Activated CD8-positive, alpha-beta memory T cell treated with anti-CD3 and anti-CD28 coated beads for 1 hour (primary cell): ENCODE measurements at regions not wholly inside any gene's neighbourhood (a gene's known extent, or its start where the extent isn't known, plus 50 kb on each side); places are given as distances from the start of the nearest gene placed in this dataset.
"Not testable (repeated sequence)": the region's sequence is repeated elsewhere in the genome, so short reads cannot be mapped to it uniquely, and the experiment has no call there.

ENCODE experiments used
- DNase-seq, 2 donors: peaks; one replicate each; pipeline ENCODE4 v3.0.0-alpha.2; 2020; ENCODE audit warnings: low read depth in 1 of 2; ENCODE audit errors: extremely low read depth in 1 of 2

- DNase-seq = no peak
Measured at GRCh38 chrX:2640436-2641150, 50.5 kb upstream of the CD99 start.

DNA sequence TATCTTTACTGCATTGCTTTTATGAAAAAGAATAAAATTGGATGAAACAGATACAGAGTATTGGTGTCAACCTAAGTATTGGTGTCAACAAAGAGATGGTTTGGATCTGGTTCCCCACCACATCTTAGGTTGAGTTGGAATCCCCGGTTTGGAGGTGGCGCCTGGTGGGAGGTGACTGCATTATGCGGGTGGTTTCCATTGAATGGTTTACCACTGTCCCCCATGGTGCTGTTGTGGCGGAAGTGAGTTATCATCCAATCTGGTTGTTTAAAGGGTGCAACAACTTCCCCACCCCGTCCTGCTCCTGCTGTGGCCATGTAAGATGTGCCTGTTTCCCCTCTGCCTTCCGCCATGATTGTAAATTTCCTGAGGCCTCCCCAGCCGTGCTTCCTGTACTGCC, 52.8 kb upstream of the CD99 start:
- DNase-seq = no peak

GRCh38 chrX:2635342-2635741, 55.8 kb upstream of the CD99 start:
- no peak for DNase-seq

GRCh38 chrX:2632533-2633504, 58.3 kb upstream of the CD99 start:
- no peak for DNase-seq

GRCh38 chrX:2631743-2632532, 59.2 kb upstream of the CD99 start:
- DNase-seq = no peak

- not testable (repeated sequence) for DNase-seq
Measured at GRCh38 chrX:2630935-2631742, 60.0 kb upstream of the CD99 start.

DNA sequence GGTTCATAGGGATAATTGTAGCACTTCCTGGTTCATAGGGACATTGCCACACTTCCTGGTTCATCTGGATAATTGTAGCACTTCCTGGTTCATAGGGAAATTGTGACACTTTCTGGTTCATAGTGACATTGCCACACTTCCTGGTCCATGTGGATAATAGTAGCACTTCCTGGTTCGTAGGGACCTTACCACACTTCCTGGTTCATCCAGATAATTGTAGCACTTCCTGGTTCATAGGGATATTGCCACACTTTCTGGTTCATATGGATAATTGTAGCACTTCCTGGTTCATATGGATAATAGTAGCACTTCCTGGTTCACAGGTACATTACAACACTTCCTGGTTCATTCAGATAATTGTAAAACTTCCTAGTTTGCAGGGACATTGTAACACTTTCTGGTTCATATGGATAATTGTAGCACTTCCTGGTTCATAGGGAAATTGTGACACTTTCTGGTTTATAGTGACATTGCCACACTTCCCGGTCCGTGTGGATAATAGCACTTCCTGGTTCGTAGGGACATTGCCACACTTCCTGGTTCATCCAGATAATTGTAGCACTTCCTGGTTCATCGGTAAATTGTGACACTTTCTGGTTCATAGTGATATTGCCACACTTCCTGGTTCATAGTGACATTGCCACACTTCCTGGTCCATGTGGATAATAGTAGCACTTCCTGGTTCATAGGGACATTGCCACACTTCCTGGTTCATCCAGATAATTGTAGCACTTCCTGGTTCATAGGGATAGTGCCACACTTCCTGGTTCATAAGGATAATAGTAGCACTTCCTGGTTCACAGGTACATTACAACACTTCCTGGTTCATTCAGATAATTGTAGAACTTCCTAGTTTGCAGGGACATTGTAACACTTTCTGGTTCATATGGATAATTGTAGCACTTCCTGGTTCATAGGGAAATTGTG, 60.8 kb upstream of the CD99 start:
- DNase-seq = not testable (repeated sequence)

GRCh38 chrX:2629316-2630007, 61.6 kb upstream of the CD99 start:
- DNase-seq = no peak

DNA sequence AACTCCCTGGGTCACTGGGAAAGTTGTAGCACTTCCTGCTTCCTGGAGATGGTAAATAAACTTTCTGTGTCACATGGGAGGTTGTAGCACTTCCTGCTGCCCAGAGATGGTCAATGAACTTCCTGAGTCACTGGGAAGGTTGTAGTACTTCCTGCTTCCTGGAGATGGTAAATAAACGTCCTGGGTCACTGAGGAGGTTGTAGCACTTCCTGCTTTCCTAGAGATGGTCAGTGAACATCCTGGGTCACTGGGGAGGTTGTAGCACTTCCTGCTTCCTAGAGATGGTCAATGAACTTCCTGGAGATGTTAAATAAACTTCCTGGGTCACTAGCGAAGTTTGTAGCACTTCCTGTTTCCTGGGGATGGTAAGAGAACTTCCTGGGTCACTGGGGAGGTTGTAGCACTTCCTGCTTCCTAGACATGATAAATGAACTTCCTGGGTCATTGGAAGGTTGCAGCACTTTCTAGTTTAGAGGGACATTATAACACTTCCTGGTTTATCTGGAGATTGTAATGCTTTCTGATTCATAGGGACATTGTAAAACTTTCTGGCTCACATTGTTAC, 62.3 kb upstream of the CD99 start:
- DNase-seq = no peak

DNA sequence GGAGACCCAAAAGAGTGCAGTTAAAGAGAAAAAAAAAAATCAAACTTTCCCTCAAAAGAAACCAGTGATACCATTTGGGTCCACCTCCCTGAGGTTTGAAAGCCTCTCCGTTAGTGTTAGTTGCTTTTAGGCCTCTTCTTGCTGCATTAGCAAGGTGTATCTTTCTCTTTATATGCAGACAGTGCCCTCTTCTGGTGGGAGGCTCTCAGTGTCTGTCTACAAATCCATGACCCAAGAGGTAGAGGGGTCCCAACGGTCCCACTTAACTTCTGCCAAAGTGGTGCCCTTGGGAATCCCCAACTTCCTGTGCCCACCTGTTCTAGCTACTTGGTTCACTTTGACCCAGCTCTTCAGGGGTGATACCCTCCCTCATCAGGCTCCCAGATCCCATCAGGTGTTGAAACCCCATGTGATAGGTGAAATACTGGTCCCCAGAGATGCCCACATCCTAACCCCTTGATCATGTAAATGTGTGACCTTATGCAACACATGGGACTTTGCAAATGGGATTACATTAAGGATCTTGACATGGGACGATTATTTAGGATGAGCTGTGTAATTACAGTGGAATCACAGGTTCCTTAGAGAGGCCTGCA, 63.7 kb upstream of the CD99 start:
- no peak for DNase-seq

DNA sequence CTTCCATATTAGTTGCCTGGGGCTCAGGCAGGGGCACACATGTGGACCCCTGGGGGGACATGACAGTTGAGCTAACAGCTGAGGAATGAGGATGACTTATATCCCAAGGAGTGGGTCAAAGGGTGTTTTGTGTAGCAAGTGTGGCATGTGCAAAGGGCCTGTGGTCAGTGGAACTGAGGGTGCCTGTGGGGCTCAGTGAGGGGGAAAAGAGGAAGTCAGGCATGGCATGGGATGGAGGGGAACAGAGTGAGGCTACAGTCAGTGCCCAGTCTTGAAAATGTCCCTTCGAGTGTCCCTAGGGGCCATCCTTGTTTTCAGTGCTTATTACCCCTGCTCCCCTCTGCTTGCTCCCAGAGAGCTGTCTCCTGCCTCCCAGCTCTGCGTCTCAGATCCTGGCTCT, 64.3 kb upstream of the CD99 start:
- no peak for DNase-seq

GRCh38 chrX:2620576-2620975, 70.5 kb upstream of the CD99 start:
- no peak for DNase-seq

- DNase-seq = no peak
Measured at GRCh38 chrX:2618516-2618915, 72.6 kb upstream of the CD99 start.

GRCh38 chrX:2614911-2615310, 76.2 kb upstream of the CD99 start:
- no peak for DNase-seq

DNA sequence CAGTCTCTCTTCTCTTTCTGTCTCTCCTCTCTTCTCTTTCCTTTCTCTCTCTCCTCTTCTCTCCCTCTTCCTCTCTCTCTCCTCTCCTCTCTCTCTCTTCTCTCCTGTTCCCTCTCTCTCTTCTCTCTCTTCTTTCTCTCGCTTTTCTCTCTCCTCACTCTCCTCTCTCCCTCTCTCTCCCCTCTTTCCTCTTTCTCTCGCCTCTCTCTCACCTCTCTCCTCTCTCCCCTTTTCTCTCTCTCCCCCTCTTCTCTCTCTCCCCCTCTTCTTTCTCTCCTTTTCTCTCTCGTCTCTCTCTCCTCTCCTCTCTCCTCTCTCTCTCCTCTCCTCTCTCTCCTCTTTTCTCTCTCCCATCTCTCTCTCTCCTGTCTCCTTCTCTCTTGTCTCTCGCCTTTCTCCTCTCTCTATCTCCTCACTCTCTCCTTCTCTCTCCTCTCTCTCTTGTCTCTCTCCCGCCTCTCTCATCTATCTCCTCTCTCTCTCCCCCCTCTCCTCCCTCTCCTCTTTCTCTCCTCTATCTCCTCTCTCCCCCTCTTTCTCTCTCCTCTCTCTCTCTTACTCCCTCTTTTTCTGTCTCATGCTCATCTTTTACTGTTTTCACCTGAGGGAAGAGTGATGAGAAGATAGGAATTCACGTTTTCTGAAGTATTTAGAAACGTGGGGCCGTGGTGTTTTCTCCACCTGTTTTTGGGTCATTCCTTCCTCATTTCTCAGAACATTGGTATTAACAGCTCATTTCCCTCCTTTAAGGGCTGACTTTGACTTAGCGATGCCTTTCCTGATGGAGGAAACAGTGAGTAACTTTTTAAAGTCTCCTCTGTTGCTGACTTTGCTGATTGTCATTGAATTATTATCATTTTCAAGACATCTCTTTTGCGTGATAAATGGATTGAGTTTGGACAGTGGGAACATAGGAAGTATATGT, 80.6 kb upstream of the CD99 start:
- DNase-seq = no peak

DNA sequence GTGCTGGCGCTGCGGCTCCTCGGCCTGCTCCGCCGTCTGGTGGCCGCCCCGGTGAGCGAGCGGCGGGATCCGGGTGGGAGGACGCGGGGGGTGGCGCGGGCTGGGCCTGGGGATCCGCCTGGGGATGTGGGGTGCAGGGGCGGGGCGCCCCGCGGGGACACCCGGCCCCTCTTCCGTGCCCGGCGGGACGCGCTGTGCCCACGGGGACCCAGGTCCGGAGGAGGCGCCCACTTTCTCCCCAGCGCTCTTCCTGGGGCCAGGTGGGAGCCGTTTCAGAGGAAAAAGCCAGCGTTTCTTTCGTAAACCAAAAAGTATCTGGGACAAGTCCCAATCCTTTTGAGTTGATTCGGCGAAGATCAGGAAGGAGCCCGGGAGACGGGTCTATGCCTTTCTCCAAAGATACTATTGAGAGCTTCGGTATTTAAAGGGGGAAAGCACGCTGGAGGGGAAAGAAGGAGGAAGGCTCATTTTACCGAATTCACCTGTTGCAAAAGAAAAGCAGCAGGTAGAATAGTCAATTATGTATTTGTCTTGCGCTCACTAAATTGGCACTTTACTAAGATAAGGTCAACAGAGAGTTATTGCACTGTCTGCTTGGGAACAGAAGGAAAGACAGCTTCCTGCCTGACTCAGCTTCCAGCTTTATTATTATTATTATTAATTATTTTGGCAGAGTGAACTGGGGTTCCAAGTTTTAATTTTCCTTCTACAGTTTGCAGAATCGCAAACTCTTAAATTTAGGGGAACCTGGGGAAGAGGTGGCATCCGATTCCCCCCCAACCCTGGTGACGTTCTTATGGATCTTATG, 81.5 kb upstream of the CD99 start:
- no peak for DNase-seq
